ENCODE measurements at regions not wholly inside any gene's neighbourhood (a gene's known extent, or its start where the extent isn't known, plus 50 kb on each side); places are given as distances from the start of the nearest gene placed in this dataset.

- TF ChIP-seq EZH2 (IDR thresholded peaks at IDR 0.05; ENCODE audit: borderline replicate concordance, low read length) (no peak), CTCF (IDR thresholded peaks at IDR 0.05; ENCODE audit: low read length) (no peak)
These were observed 178.5 kb downstream of the MACC1 start for GRCh38 chr7:20038676-20039075.
